ENCODE measurements at regions not wholly inside any gene's neighbourhood (a gene's known extent, or its start where the extent isn't known, plus 50 kb on each side); places are given as distances from the start of the nearest gene placed in this dataset.

DNA sequence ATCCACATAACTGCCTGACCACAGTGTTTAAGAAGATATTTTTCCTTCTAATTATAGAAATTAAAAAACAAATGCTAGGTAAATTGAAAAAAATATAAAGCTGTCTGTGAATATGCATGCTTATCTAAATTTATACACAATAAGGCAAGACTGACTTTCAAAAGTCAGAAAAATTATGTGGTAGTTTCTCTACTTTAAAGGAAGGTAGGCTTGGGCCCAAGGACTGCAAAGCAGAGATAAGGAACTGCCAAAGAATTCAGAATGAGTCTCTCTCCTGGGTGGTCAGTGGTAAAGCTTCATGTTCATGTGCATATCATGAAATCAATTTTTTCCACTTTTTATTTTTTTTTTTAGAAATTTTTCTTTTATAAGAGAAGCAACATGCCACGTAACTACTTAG is 998.6 kb downstream of the REEP3 start:
- DNase-seq: no peak
- BruUV-seq (replicated peaks): no TSS peak
- Mint-ChIP-seq H3K27ac (ENCODE audit: unreplicated experiment) (no peak overlapping the region), H3K36me3 (ENCODE audit: insufficient read depth, unreplicated experiment) (no peaks in the 10 kb centered on the region), H3K9me3 (ENCODE audit: low read depth, unreplicated experiment) (no peaks in the 10 kb centered on the region), H3K4me1 (ENCODE audit: low read depth, unreplicated experiment) (peaks cover 24% of the 10 kb centered on the region), H3K4me3 (ENCODE audit: low read depth, unreplicated experiment) (no peak overlapping the region), H3K27me3 (ENCODE audit: unreplicated experiment) (no peaks in the 10 kb centered on the region)
- TF ChIP-seq, protein P1, sequence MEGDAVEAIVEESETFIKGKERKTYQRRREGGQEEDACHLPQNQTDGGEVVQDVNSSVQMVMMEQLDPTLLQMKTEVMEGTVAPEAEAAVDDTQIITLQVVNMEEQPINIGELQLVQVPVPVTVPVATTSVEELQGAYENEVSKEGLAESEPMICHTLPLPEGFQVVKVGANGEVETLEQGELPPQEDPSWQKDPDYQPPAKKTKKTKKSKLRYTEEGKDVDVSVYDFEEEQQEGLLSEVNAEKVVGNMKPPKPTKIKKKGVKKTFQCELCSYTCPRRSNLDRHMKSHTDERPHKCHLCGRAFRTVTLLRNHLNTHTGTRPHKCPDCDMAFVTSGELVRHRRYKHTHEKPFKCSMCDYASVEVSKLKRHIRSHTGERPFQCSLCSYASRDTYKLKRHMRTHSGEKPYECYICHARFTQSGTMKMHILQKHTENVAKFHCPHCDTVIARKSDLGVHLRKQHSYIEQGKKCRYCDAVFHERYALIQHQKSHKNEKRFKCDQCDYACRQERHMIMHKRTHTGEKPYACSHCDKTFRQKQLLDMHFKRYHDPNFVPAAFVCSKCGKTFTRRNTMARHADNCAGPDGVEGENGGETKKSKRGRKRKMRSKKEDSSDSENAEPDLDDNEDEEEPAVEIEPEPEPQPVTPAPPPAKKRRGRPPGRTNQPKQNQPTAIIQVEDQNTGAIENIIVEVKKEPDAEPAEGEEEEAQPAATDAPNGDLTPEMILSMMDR (IDR thresholded peaks at IDR 0.05; ENCODE audit: unreplicated experiment): no peak
- CTCF ChIA-PET: interaction anchor here (0.9 kb wide), 1 partner anchor 12 kb away, joined by 4 read pairs; no protein-coding TSS in a partner anchor
- intact Hi-C loops (cut with micrococcal nuclease; ENCODE audit: unreplicated experiment): no loop called here

DNA sequence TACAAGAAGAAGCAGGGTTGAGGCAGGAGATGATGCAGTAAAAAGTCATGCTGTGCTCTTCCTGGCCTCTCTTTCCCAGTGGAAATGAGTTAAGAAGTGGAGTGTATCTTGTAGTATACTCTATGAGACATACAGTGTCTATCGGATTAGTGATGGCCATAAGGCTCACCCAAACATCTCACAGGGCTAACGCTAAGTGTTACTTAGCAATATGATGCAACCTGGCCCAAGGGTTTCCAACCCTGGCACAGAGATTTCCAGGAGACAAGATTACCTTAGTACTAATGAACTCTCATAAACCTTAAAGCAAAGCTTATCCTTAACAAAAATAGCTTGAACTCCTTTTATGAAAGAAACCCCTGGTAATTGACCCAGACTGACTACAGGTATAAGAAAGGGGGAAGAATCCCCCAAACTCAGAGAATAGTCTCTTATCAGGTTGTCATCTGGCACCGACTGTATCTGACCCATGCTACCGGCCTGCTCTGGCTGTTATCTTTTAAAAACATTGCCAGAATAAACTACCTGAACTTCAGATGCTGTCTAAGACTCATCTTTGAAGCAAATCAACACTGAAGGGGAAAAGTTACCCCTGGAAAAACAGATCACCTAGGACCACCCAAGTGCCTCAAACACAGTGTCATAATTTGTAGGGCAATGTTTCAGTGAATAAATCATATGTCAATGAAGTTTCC is 1002.0 kb downstream of the REEP3 start:
- no peaks in the 10 kb centered on the region for H3K27me3 Mint-ChIP-seq (ENCODE audit: unreplicated experiment)
- H3K4me1 Mint-ChIP-seq (ENCODE audit: low read depth, unreplicated experiment): no peaks in the 10 kb centered on the region
- H3K9me3 Mint-ChIP-seq (ENCODE audit: low read depth, unreplicated experiment): no peaks in the 10 kb centered on the region
- H3K4me3 Mint-ChIP-seq (ENCODE audit: low read depth, unreplicated experiment): no peak overlapping the region
- no peaks in the 10 kb centered on the region for H3K36me3 Mint-ChIP-seq (ENCODE audit: insufficient read depth, unreplicated experiment)
- intact Hi-C loops (cut with micrococcal nuclease; ENCODE audit: unreplicated experiment): no loop called here
- BruUV-seq (replicated peaks): no TSS peak
- CTCF ChIA-PET: no interaction called here
- TF ChIP-seq, protein P1 (IDR thresholded peaks at IDR 0.05; ENCODE audit: unreplicated experiment): no peak
- H3K27ac Mint-ChIP-seq (ENCODE audit: unreplicated experiment): no peak overlapping the region
- no peak for DNase-seq

DNA sequence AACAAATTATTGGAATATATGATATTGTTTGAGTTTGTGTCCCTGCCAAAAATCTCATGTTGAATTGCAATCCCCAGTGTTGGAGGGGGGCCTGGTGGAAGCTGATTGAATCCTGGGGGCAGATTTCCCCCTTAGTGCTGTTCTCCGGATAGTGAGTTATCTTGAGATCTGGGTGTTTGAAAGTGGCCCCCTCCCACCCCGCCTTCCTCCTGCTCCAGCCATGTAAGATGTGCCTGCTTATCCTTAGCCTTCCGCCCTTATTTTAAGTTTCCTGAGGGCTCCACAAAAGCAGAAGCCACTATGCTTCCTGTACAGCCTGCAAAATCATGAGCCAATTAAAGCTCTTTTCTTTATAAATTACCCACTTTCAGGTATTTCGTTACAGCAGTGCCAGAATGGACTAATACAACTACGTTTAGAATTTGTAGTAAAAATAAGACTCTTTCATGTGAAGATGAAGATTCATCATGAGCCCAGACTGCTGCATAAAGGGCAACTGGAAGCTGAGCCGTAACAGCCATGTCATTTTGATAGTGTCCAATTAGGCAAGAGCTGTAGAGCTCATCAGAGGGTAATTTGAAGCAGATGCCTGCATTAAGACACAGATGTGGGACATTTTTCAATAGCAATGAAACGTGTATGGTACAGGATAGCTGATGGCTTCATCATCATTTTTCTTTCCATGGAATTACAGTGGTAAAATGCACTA is 1007.2 kb downstream of the REEP3 start:
- no peak overlapping the region for H3K27ac Mint-ChIP-seq (ENCODE audit: unreplicated experiment)
- H3K36me3 Mint-ChIP-seq (ENCODE audit: insufficient read depth, unreplicated experiment): no peaks in the 10 kb centered on the region
- intact Hi-C loops (cut with micrococcal nuclease; ENCODE audit: unreplicated experiment): no loop called here
- H3K9me3 Mint-ChIP-seq (ENCODE audit: low read depth, unreplicated experiment): no peaks in the 10 kb centered on the region
- TF ChIP-seq, protein P1 (IDR thresholded peaks at IDR 0.05; ENCODE audit: unreplicated experiment): no peak
- no peak for DNase-seq
- CTCF ChIA-PET: no interaction called here
- no TSS peak for BruUV-seq (replicated peaks)
- no peaks in the 10 kb centered on the region for H3K27me3 Mint-ChIP-seq (ENCODE audit: unreplicated experiment)
- no peak overlapping the region for H3K4me3 Mint-ChIP-seq (ENCODE audit: low read depth, unreplicated experiment)
- H3K4me1 Mint-ChIP-seq (ENCODE audit: low read depth, unreplicated experiment): no peaks in the 10 kb centered on the region

DNA sequence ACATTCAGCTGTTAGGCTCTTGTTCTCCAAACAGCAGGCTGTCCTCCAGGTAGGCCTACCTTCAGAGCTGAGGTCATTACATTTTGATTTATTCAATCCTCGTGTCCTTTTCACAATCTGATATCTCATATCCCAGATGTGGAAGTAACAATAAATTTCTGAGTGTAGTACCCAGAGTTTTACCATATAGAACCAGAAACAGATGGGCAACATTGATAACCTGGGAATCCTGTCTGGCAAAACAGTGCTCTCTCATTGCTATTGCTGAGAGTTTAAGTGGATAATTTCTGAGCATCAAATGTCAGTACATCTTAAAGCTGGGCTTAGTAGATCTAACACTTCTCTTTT is 1007.8 kb downstream of the REEP3 start:
- H3K27me3 Mint-ChIP-seq (ENCODE audit: unreplicated experiment): no peaks in the 10 kb centered on the region
- no peaks in the 10 kb centered on the region for H3K4me1 Mint-ChIP-seq (ENCODE audit: low read depth, unreplicated experiment)
- H3K4me3 Mint-ChIP-seq (ENCODE audit: low read depth, unreplicated experiment): no peak overlapping the region
- DNase-seq: no peak
- no peaks in the 10 kb centered on the region for H3K9me3 Mint-ChIP-seq (ENCODE audit: low read depth, unreplicated experiment)
- CTCF ChIA-PET: no interaction called here
- H3K27ac Mint-ChIP-seq (ENCODE audit: unreplicated experiment): no peak overlapping the region
- no peaks in the 10 kb centered on the region for H3K36me3 Mint-ChIP-seq (ENCODE audit: insufficient read depth, unreplicated experiment)
- TF ChIP-seq, protein P1 (IDR thresholded peaks at IDR 0.05; ENCODE audit: unreplicated experiment): no peak
- intact Hi-C loops (cut with micrococcal nuclease; ENCODE audit: unreplicated experiment): no loop called here
- no TSS peak for BruUV-seq (replicated peaks)
